Thymus (tissue), 11 donors: ENCODE measurements at regions not wholly inside any gene's neighbourhood (a gene's known extent, or its start where the extent isn't known, plus 50 kb on each side); places are given as distances from the start of the nearest gene placed in this dataset.

Experiments
- DNase-seq, 9 donors: peaks; one replicate each; pipeline ENCODE4 v3.0.0-alpha.2; 2013; ENCODE audit warnings: low spot score in 9 of 9, low read depth in 6 of 9, missing footprints in 1 of 9
- H3K27ac ChIP-seq, 2 donors: one replicate each; pipeline ENCODE4 v1.5.1; 2013; ENCODE audit warnings: control low read depth in 1 of 2, low read depth in 1 of 2, low read length in 1 of 2, mild to moderate bottlenecking in 1 of 2, moderate library complexity in 1 of 2
- H3K27me3 ChIP-seq, 2 donors: one replicate each; pipeline ENCODE4 v1.5.1; 2013; ENCODE audit warnings: low read length in 1 of 2; ENCODE audit not compliant: control insufficient read depth in 2 of 2, insufficient read depth in 1 of 2
- H3K36me3 ChIP-seq, 2 donors: one replicate each; pipeline ENCODE4 v1.5.1; 2013; ENCODE audit warnings: low read length in 1 of 2, mild to moderate bottlenecking in 1 of 2, moderate library complexity in 1 of 2; ENCODE audit not compliant: control insufficient read depth in 2 of 2, insufficient read depth in 2 of 2
- H3K4me1 ChIP-seq, 2 donors: one replicate each; pipeline ENCODE4 v1.5.1; 2013; ENCODE audit warnings: low read length in 2 of 2; ENCODE audit not compliant: control insufficient read depth in 2 of 2, insufficient read depth in 2 of 2
- H3K4me3 ChIP-seq, 2 donors: one replicate each; pipeline ENCODE4 v1.5.1; 2013; ENCODE audit warnings: low read length in 2 of 2, control low read depth in 1 of 2, mild to moderate bottlenecking in 1 of 2
- H3K9me3 ChIP-seq, 2 donors: one replicate each; pipeline ENCODE4 v1.5.1; 2013; ENCODE audit warnings: low read length in 1 of 2, mild to moderate bottlenecking in 1 of 2; ENCODE audit not compliant: control insufficient read depth in 2 of 2, insufficient read depth in 1 of 2
- WGBS: extraction: QIAGEN DNeasy Blood & Tissue Kit; methylation state at CpG from one replicate; pipeline ENCODE4 v1.1.7; 2013; 5-methylcytosine and 5-hydroxymethylcytosine counted together
- donor health status: healthy.

GRCh38 chr3:99071096-99071495, 169.6 kb upstream of the DCBLD2 start:
- DNase-seq, result no peak
- no peaks in the 10 kb centered on the region for H3K9me3 ChIP-seq
- no peak overlapping the region for H3K4me3 ChIP-seq
- no peaks in the 10 kb centered on the region for H3K4me1 ChIP-seq
- 87% methylated on average over 6 of the region's 6 CpGs for WGBS
- H3K27me3 ChIP-seq, result no peaks in the 10 kb centered on the region
- no peak overlapping the region for H3K27ac ChIP-seq
- no peaks in the 10 kb centered on the region for H3K36me3 ChIP-seq

GRCh38 chr3:99069973-99070372, 168.5 kb upstream of the DCBLD2 start:
- Histone ChIP-seq H3K27ac (no peak overlapping the region), H3K4me1 (no peaks in the 10 kb centered on the region), H3K9me3 (no peaks in the 10 kb centered on the region), H3K36me3 (no peaks in the 10 kb centered on the region), H3K4me3 (no peak overlapping the region), H3K27me3 (no peaks in the 10 kb centered on the region)
- 97% methylated on average over 1 of the region's 1 CpG for WGBS
- DNase-seq, result no peak

GRCh38 chr3:99066863-99067262, 165.4 kb upstream of the DCBLD2 start:
- DNase-seq, result no peak
- Histone ChIP-seq H3K4me3 (no peak overlapping the region), H3K9me3 (no peaks in the 10 kb centered on the region), H3K36me3 (no peaks in the 10 kb centered on the region), H3K27ac (no peak overlapping the region), H3K4me1 (no peaks in the 10 kb centered on the region), H3K27me3 (no peaks in the 10 kb centered on the region)
- 94% methylated on average over 4 of the region's 4 CpGs for WGBS

- H3K9me3 ChIP-seq, result no peaks in the 10 kb centered on the region
- no peak overlapping the region for H3K4me3 ChIP-seq
- 74% methylated on average over 1 of the region's 1 CpG for WGBS
- no peaks in the 10 kb centered on the region for H3K27me3 ChIP-seq
- H3K36me3 ChIP-seq, result no peaks in the 10 kb centered on the region
- no peaks in the 10 kb centered on the region for H3K4me1 ChIP-seq
- no peak overlapping the region for H3K27ac ChIP-seq
- DNase-seq, result no peak
Observed at GRCh38 chr3:99049164-99049563, 147.7 kb upstream of the DCBLD2 start.

GRCh38 chr3:99041747-99042146, 140.3 kb upstream of the DCBLD2 start:
- H3K27me3 ChIP-seq, result no peaks in the 10 kb centered on the region
- H3K9me3 ChIP-seq, result no peaks in the 10 kb centered on the region
- no peak for DNase-seq
- no peaks in the 10 kb centered on the region for H3K4me1 ChIP-seq
- no peak overlapping the region for H3K27ac ChIP-seq
- 94% methylated on average over 2 of the region's 2 CpGs for WGBS
- H3K4me3 ChIP-seq, result no peak overlapping the region
- H3K36me3 ChIP-seq, result no peaks in the 10 kb centered on the region

- no peaks in the 10 kb centered on the region for H3K4me1 ChIP-seq
- no peak overlapping the region for H3K4me3 ChIP-seq
- H3K27ac ChIP-seq, result no peak overlapping the region
- H3K9me3 ChIP-seq, result no peaks in the 10 kb centered on the region
- 97% methylated on average over 4 of the region's 4 CpGs for WGBS
- H3K27me3 ChIP-seq, result no peaks in the 10 kb centered on the region
- DNase-seq, result no peak
- no peaks in the 10 kb centered on the region for H3K36me3 ChIP-seq
Observed at GRCh38 chr3:99031778-99032177, 130.3 kb upstream of the DCBLD2 start.

GRCh38 chr3:99023590-99024192, 122.2 kb upstream of the DCBLD2 start:
- WGBS, result 48% methylated on average over 2 of the region's 2 CpGs
- Histone ChIP-seq H3K27me3 (no peaks in the 10 kb centered on the region), H3K4me3 (no peak overlapping the region), H3K36me3 (no peaks in the 10 kb centered on the region), H3K27ac (no peak overlapping the region), H3K9me3 (no peaks in the 10 kb centered on the region), H3K4me1 (no peaks in the 10 kb centered on the region)
- DNase-seq, result peak in 4 of 9 donors; percentile 2 to 12 (median 6)

GRCh38 chr3:99021466-99021865, 120.0 kb upstream of the DCBLD2 start:
- Histone ChIP-seq H3K27me3 (no peaks in the 10 kb centered on the region), H3K4me3 (no peak overlapping the region)
- 94% methylated on average over 1 of the region's 1 CpG for WGBS

GRCh38 chr3:99016452-99016851, 115.0 kb upstream of the DCBLD2 start:
- H3K4me3 ChIP-seq, result no peak overlapping the region
- no peak overlapping the region for H3K27ac ChIP-seq
- H3K36me3 ChIP-seq, result no peaks in the 10 kb centered on the region
- DNase-seq, result no peak
- no peaks in the 10 kb centered on the region for H3K9me3 ChIP-seq
- H3K27me3 ChIP-seq, result no peaks in the 10 kb centered on the region
- WGBS, result 95% methylated on average over 1 of the region's 1 CpG
- H3K4me1 ChIP-seq, result no peaks in the 10 kb centered on the region

More at GRCh38 chr3:99021466-99021865, 120.0 kb upstream of the DCBLD2 start:
- H3K4me1 ChIP-seq, result no peaks in the 10 kb centered on the region
- no peak for DNase-seq
- H3K27ac ChIP-seq, result no peak overlapping the region
- H3K9me3 ChIP-seq, result no peaks in the 10 kb centered on the region
- no peaks in the 10 kb centered on the region for H3K36me3 ChIP-seq
